ENCODE measurements at regions not wholly inside any gene's neighbourhood (a gene's known extent, or its start where the extent isn't known, plus 50 kb on each side); places are given as distances from the start of the nearest gene placed in this dataset.
"Not testable (repeated sequence)": the region's sequence is repeated elsewhere in the genome, so short reads cannot be mapped to it uniquely, and the experiment has no call there.

GRCh38 chr9:66152406-66152805 is 415.5 kb downstream of the FOXD4L4 start:
- not testable (repeated sequence) for ATAC-seq

- peak; percentile 98 for ATAC-seq
Measured at GRCh38 chr9:66153021-66153725, 416.2 kb downstream of the FOXD4L4 start.

GRCh38 chr9:66153971-66154691 is 417.2 kb downstream of the FOXD4L4 start:
- not testable (repeated sequence) for ATAC-seq

GRCh38 chr9:66182316-66182715 is 445.4 kb downstream of the FOXD4L4 start:
- not testable (repeated sequence) for ATAC-seq

- not testable (repeated sequence) for ATAC-seq
Measured at GRCh38 chr9:66183648-66184047, 446.7 kb downstream of the FOXD4L4 start.

GRCh38 chr9:66197199-66197598 is 460.3 kb downstream of the FOXD4L4 start:
- ATAC-seq = not testable (repeated sequence)

GRCh38 chr9:66198421-66198820 is 461.5 kb downstream of the FOXD4L4 start:
- ATAC-seq = peak; percentile 45

- ATAC-seq = not testable (repeated sequence)
Measured at GRCh38 chr9:66206617-66207016, 469.7 kb downstream of the FOXD4L4 start.

- ATAC-seq = not testable (repeated sequence)
Measured at GRCh38 chr9:66207914-66208313, 471.0 kb downstream of the FOXD4L4 start.

GRCh38 chr9:66244763-66245162 is 507.8 kb downstream of the FOXD4L4 start:
- not testable (repeated sequence) for ATAC-seq

GRCh38 chr9:66245481-66245880 is 508.5 kb downstream of the FOXD4L4 start:
- not testable (repeated sequence) for ATAC-seq

- ATAC-seq = not testable (repeated sequence)
Measured at GRCh38 chr9:66257581-66257980, 520.6 kb downstream of the FOXD4L4 start.

- ATAC-seq = not testable (repeated sequence)
Measured at GRCh38 chr9:66261576-66261975, 524.6 kb downstream of the FOXD4L4 start.

GRCh38 chr9:66263621-66264020 is 526.7 kb downstream of the FOXD4L4 start:
- not testable (repeated sequence) for ATAC-seq

GRCh38 chr9:66264786-66265185 is 527.8 kb downstream of the FOXD4L4 start:
- ATAC-seq = not testable (repeated sequence)

GRCh38 chr9:66266202-66266601 is 529.3 kb downstream of the FOXD4L4 start:
- ATAC-seq = not testable (repeated sequence)

- ATAC-seq = not testable (repeated sequence)
Measured at GRCh38 chr9:66266856-66267430, 530.0 kb downstream of the FOXD4L4 start.

- ATAC-seq = not testable (repeated sequence)
Measured at GRCh38 chr9:66267684-66268083, 530.7 kb downstream of the FOXD4L4 start.

GRCh38 chr9:66269024-66269423 is 532.1 kb downstream of the FOXD4L4 start:
- not testable (repeated sequence) for ATAC-seq

GRCh38 chr9:66269783-66270182 is 532.8 kb downstream of the FOXD4L4 start:
- not testable (repeated sequence) for ATAC-seq

GRCh38 chr9:66278809-66279208 is 541.9 kb downstream of the FOXD4L4 start:
- not testable (repeated sequence) for ATAC-seq

All from esophagus mucosa (tissue), 1 donor.